HG03460 (cell line): ENCODE measurements at regions not wholly inside any gene's neighbourhood (a gene's known extent, or its start where the extent isn't known, plus 50 kb on each side); places are given as distances from the start of the nearest gene placed in this dataset.

Experiments used
- ATAC-seq: cut with Tn5 transposase; IDR thresholded peaks from one replicate; pipeline ENCODE4 v1.9.1; 2021; ENCODE audit not compliant: unreplicated experiment

DNA sequence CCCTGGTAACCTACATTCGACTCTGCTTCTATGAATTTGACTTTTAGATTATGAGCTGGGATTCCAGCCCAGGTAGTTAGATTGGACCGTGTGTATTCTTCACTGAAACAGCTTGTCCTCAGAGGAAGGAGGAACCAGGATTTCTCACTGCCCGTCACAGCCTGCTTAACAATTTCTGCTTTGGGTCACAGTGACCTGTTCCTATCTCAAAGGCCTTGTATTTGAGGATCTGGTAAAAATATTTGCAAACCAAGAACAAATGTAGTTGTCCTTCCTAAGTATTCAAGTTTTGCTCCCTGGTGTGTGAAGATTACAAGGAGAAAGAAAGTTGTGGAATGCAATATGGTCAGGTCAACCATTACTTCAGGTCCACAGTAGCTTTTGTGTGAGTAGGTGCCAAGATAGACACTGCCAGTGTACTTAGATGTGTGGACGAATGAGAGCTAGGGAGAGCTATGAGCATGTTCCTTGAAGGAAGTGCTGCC is 55.1 kb downstream of the KIF4B start:
- no peak for ATAC-seq

DNA sequence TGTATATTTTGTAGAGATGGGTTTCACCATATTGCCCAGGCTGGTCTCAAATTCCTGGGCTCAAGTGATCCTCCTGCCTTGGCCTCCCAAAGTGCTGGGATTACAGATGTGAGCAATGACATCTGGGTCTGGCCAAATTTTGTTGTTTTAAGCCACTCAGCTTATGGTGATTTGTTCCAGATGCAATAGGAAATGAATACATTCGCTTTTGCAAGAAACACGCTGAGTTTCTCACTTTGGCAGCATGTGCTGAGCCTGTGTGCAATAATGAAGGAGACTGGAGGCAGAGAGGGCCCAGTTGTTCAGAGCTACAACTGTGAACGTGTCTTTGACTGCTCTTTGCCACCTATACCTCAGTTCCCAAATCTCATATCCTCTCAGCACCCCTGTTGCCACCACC is 56.4 kb downstream of the KIF4B start:
- ATAC-seq, result no peak

DNA sequence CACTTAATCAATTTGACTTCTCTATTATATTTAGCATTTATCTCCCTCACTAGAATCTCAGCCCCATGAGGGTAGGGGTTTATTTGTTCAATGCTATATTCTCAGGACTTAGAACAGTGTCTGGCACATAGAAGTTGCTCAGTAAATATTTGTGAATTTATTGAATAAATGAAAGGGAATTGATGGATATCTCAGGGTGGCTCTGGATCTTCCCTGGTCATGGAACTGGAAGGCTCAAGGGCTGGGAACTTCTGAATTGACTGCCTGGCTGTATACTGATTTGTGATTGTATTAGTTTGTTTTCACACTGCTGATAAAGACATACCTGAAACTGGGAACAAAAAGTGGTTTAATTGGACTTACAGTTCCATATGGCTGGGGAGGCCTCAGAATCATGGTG is 57.2 kb downstream of the KIF4B start:
- ATAC-seq, result no peak

DNA sequence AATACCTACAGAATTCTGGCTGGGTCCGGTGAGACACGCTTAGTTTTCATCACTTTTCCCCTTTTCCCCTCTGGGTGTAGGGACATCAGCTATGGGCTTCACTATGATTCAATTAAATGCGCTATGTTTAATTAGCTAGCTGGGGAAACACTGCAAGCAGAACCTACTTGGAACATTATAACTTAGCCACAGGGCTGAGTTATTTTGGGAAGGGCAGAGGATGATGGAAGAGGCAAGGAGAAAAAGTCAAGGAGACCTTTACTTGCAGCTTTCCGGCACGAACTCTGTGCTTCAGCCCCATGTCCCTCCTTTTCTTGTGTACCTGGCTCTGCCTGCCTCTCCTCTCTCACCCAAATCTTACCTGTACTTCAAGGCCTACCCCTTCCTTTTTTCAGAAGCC is 62.8 kb downstream of the KIF4B start:
- no peak for ATAC-seq

DNA sequence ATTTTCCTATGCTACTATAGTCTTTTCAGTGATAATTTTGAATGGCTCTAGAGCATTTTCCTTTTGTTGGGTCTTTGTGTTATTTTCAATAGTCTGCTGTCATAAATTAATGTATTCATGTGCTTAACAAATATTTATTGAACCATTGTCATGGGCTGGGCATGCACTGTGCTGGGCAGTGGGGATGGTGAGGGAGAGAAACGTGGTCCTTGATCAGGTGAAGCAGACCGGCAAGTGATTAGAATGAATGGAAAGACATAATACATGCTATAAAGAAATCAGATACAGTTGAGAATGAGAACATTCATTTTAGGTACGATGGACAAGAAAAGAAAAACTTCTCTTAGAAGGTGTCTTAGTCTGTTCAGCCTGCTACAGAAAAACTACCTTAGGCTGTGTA is 66.1 kb downstream of the KIF4B start:
- no peak for ATAC-seq

DNA sequence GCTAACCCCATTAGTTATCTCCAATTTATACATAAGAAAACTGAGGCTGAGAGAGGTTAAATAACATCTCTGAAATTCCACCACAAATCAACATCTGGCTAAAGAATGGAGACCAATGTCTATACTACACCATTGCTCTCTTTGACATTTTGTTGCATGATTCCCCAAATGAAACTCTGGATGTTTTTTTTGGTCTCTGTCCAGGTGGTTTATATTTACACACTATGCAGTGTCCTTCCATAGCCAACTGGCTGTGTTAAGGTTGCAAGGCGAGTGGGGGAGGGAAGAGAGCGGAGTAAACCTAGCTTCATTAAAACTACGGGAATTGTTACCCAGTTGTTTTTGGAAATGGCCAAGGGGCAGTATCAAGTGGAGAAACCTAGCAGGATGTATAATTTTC is 67.2 kb downstream of the KIF4B start:
- ATAC-seq, result no peak

DNA sequence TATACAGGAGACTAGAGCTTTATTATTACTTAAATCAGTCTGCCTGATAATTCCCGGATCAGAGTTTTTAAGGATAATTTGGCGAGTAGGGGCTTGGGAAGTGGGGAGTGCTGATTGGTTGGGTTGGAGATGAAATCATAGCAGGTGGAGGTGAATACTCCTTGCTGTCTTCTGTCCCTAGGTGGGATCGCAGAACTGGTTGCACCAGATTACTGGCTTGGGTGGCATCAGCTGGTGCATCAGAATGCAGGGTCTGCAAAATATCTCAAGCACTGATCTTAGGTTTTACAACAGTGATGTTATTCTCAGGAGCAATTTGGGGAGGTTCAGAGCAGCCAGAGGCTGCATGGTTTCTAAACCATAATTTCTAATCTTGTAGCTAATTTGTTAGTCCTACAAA is 68.1 kb downstream of the KIF4B start:
- ATAC-seq, result no peak

DNA sequence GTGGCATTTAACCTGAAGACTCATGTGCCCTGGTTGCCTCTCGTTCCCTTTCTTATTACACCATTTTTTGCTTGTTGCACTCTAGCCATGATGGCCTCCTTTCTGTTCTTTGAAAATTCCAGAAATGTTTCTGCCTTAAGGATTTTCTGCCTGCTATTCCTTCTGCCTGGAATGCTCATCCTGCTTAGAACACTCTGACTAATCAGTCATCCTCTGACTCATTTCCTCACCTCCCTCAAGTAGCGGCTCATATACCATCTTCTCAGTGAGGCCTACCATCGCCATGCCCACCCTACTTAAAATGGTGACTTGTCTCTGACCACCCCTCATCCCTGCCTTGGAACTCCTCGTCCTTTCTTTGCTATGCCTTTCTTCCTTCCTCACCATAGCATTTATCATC is 68.8 kb downstream of the KIF4B start:
- ATAC-seq, result no peak

DNA sequence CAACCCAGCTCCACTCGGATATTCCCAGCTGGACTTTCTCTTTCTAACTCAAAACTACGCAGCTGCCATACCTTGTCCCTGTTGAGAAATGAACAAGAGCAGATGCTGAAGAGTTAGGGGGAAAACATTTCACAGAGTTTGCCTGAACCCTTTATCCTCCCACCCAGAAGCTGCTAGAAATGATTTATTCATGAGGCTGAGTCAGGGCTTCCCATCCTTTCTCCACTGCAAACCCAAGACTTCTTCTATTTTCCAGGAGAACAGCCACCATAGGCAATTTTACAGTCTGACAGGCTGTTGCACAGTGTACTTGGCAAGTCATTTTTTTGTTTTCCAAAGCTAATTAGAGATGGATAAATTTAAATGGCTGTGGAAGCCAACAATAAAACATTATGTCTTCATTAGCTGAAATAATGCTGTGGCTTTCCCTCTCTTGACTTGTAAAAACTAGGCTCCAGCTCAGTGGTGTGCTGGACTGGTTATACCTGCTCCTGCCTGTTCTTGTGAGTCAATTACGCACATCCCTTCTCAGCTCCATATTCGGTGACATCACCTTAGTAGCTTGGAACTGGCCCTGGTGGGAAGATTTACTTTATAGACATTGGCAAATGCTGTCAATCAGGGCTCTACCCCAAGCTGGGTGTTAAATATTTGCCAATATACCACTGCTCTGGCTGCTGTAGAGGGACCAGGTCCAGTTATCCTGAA is 71.9 kb downstream of the KIF4B start:
- no peak for ATAC-seq

DNA sequence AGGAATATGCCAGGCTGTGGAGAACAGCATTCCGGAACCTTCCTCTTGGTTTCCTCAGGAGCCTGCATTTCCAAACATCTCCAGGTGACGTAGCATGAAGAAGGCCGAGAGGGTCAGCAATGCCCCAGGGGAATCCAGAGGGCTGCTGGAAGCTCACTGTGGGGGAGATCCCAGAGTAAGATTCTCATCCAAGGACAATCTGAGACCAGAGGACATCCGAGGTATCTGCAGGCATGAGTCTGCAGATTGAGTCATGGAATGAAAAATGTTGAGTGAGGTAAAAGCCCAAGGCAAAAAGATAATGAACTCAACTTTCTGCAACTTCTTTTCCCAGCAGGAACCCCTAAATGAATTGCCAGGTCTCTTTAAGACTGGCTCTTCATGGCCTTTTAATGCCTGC is 73.5 kb downstream of the KIF4B start:
- ATAC-seq, result no peak

DNA sequence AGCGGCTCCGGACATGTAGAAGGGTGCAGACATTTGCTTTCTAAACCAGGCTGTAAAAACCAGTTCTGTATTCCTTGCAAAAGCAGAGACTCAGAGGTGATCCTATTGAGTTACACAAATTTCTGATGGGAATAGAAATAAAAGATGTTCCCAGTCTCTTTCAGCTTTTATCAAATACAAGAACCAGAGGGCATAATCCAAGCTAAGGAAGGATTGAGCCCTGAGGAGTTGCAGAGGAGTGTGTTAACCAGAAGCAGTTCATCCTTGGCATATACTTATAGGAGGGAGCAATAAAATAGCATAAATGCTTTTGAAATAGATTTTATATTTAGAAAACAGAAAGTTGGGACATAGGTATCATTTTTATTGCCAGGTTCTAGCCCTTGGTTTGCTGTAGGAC is 75.3 kb downstream of the KIF4B start:
- ATAC-seq, result no peak

DNA sequence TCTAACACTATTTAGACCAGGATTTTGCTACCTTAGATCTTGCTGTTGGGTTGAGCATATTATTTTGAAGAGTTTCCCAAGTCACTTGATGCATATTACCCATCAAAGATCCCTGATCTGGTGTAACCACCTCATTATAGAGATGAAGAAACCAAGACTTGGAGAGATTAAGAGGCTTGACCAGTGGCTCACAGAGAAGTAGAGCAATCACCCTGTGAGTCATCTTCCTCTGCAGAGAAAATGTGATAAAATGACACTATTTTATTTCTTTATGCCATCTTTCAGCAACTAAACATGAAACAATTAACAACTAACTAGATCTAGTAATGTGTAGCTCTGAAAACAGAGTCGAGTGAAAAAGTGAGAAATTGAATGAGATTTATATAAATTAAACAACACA is 76.1 kb downstream of the KIF4B start:
- ATAC-seq, result no peak

DNA sequence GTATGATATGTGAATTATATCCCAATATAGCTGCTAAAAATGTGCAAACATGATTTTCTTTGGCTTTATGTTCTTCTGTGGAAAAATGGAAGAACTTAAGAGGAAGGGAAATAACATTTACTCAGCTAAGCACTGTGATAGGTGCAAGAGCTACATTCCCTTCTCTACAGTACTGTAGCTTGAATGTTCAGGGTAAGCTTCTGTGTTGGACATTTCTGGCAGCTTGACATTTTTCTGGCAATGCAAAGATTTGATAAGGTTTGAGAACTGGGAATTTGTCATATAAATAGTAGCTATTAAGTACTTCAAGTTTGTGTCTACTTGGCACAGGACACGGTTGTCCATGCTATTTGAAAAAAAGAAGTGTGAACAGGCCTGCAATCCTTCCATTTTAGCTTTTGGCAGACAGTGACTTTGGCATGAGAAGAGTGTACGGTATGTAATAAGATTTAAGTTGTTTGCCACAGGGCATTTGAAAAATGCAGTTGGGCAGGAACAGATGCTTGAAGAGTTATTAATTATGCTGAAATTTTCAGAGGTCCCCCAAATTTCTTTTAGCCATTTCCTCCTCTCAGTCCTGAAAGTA is 77.6 kb downstream of the KIF4B start:
- ATAC-seq, result no peak

DNA sequence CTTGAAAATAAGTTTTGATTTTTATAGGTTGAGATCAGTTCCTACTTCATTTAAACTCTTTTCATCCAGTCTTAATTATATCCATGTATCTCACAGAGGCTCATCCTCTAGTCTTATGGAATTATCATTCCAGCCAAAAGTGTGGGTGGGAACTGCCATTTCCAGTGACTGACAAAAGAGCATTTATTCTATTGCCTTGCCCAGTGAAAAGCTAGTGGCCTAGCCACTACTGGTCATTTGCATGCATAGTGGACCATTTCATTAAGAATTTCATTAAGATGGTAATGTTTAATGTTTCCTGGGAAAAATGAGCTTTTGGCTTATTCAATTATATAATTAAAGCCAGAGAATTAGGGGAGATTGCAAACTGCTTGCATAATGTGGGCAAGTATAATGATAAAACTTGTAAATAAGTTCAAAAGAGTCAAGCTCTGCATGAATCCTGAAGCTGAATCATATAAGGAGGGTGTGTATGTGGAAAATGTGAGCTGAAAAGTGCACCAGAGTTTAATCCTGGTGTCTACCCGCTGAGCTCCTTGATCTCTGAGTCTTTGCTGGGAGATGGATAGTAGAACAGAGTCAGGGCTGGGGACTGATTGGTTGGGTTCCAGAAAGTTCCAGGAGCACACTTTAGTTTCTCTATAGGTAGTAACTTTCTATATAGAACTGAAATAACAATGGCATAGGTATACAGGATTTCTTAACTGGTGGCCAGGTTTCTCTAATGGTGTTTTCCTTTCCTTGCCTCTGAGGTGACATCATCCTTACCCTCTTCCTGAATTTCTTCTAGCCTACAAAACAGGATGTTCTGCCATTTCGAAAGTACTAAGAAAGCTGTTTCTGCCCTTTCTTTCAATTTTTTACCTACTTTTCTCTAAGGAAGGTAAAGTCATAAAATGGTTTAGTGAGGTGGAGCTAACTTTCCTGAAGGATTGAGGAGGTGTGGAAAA is 78.5 kb downstream of the KIF4B start:
- no peak for ATAC-seq

DNA sequence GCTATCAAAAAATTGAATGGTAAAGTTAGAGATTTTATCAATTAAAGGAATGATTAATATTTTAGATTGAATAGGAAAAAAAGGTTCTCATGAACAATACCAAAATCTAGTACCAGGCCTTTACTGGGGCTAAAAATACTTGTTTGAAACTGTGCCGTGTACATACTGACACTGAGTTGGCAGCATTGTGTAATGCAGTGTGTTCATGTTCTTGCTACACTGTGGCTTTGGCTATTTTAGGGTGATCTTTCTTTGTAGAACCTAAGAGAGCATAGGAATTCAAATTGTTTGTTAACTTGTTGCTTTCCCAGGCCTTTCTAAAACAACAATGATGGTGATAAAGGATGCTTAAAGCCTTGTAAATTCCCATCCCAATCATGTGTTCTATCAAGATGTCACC is 80.9 kb downstream of the KIF4B start:
- no peak for ATAC-seq

DNA sequence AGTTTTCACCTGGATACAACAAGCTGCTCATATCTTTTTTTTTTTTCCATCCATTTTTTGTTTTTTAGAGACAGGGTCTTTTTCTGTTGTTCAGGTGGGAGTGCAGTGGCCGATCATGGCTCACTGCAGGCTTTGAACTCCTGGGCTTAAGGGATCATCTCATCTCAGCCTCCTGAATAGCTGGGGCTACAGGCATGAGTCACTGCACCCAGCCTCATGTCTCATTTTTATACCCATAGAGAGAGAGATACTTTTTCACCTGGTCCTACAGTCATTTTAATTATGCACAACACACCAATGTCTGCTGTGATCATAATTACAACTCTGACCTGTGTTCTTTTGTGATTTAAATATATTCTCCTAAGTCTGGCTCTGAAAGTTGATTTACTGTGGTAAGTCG is 84.4 kb downstream of the KIF4B start:
- ATAC-seq, result no peak

DNA sequence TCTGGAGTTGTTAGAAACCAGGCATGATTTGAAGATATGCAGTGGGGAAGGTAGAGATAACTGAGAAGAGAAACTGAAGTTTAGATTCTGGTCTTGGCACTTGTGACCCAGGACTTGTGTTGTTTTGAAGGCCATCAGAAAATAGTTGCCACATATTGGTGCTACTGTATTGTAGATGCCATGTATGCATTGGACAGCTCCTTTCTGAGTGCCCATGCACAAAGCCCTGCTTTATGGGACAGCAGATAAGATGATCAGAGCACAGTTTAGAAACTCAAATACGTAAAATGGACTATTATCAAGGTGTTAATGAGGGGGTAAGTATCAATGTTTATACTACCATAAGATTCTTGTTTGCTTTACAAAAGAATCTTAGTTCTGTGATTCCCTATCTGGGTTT is 84.9 kb downstream of the KIF4B start:
- ATAC-seq, result no peak

DNA sequence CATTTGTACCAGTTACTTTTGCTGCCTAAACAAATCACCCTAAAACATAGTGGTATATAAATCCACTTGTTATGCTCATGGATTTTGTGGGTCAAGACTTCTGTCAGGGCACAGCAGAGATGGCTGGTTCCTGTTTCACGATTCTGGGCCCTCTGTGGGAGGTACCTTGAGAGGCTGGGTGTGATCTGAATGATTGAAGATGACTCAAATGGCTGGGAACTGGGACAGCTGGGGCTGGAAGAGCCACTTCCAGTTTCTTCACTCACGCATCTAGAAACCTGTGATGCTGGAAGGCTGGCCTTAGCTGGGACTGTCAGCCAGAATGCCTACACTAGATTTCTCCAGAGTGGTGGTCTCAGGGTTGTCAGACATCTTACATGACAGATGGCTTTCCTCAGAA is 88.1 kb downstream of the KIF4B start:
- ATAC-seq, result no peak

DNA sequence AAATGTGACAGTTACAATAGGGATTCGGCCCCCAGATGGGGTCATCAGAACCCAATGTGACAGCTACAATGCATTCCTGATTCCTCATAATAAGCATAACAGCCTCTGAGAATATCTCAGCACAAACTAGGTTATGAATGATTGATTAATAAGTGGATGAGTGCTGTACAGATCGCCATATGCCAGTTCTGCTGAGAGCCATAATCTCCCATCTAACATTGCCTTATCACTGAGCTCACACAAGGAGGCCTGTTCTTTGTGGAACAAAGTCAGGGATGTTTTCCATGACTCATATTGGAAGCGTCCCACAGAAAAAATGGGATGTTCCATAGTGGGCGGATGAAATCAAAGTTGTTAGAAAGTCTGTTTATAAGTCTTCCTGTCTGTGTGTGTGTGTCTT is 89.6 kb downstream of the KIF4B start:
- no peak for ATAC-seq

DNA sequence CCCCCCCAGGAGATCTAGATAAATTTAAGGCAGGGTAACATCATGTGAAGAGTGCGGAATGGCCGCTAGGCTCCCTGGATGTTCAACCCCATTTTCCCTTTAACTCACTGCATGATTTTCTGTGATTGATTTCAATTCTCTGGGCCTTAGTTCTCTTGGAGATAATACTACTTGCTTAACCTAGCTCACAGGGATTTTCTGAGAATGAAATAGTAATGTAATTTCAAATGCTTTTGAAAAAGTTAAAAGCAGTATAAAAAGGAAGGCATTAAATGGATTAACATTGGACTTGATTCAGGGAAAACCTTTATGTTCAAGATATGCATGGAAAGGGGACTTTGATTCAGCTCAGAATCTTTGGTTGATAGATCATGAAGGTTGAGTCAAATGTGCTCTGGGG is 90.9 kb downstream of the KIF4B start:
- ATAC-seq, result no peak

DNA sequence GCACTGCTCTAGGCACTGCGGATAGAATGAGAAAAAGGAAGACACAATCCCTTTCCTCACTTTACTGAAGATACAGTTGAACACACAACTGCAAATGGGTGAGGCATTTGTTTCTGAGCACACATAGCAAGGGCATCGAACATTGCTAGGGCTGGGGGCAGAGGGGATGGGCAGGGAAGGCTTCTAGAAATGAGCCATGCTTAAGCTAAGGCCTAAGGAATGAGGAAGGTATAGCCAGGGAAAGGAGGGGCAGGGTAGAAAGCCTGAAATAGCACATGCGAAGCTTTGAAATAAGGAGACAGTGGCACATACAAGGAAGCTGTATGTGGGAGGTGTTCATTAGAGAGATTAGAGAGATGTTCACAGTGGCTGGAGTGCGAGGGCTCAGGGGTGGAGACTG is 92.7 kb downstream of the KIF4B start:
- no peak for ATAC-seq

DNA sequence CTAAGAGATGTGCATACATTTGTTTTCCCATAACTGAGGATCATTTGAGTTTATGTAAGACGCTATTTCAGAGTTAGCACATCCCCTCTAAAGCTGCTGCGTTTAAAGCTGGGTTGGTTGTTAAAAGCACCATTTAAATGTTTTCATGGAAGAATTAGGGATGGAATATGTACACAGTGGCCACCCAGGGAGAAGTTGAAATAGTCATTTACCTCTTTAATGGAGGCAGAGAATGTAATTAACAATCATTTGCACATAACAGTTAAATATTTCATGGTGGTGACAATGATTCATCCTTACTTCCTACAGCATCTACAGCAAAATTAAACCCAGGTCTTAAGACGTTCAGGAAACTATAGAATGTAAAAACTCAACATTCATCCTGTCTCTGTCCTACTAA is 100.3 kb downstream of the KIF4B start:
- ATAC-seq, result no peak
